Endothelial cell (in vitro differentiated cells): ENCODE measurements at regions not wholly inside any gene's neighbourhood (a gene's known extent, or its start where the extent isn't known, plus 50 kb on each side); places are given as distances from the start of the nearest gene placed in this dataset.

Experiments used
- DNase-seq: peaks from one replicate; pipeline ENCODE4 v3.0.0; 2021; ENCODE audit warnings: low spot score
- H3K27ac Mint-ChIP-seq: one replicate; pipeline ENCODE4 v1.8.0; 2021; ENCODE audit warnings: mixed read lengths, inconsistent platforms; ENCODE audit not compliant: unreplicated experiment
- H3K27me3 Mint-ChIP-seq: one replicate; pipeline ENCODE4 v1.8.0; 2021; ENCODE audit warnings: mild to moderate bottlenecking, moderate library complexity, mixed read lengths, inconsistent platforms; ENCODE audit not compliant: unreplicated experiment
- H3K36me3 Mint-ChIP-seq: one replicate; pipeline ENCODE4 v1.8.0; 2021; ENCODE audit warnings: mild to moderate bottlenecking, low read depth, mixed read lengths, inconsistent platforms; ENCODE audit not compliant: unreplicated experiment
- H3K4me1 Mint-ChIP-seq: one replicate; pipeline ENCODE4 v1.8.0; 2021; ENCODE audit warnings: mild to moderate bottlenecking, mixed read lengths, inconsistent platforms; ENCODE audit not compliant: unreplicated experiment
- H3K4me3 Mint-ChIP-seq: one replicate; pipeline ENCODE4 v1.8.0; 2021; ENCODE audit warnings: mild to moderate bottlenecking, mixed read lengths, inconsistent platforms; ENCODE audit not compliant: unreplicated experiment
- H3K9me3 Mint-ChIP-seq: one replicate; pipeline ENCODE4 v1.8.0; 2021; ENCODE audit warnings: mixed read lengths, inconsistent platforms; ENCODE audit not compliant: unreplicated experiment
- CTCF ChIP-seq: fragments of 200-600 bp; sonication (generic); IDR thresholded peaks from one replicate; pipeline ENCODE4 v1.5.0; 2021; ENCODE audit warnings: antibody characterized with exemption; ENCODE audit not compliant: unreplicated experiment

GRCh38 chr18:67279988-67280387, 236.5 kb downstream of the DSEL start:
- Mint-ChIP-seq H3K27ac (no peak overlapping the region), H3K27me3 (no peaks in the 10 kb centered on the region), H3K36me3 (no peaks in the 10 kb centered on the region), H3K9me3 (no peaks in the 10 kb centered on the region), H3K4me3 (no peak overlapping the region), H3K4me1 (peaks cover 9% of the 10 kb centered on the region)
- DNase-seq: no peak
- no peak for TF ChIP-seq CTCF

GRCh38 chr18:67278984-67279383, 237.5 kb downstream of the DSEL start:
- H3K9me3 Mint-ChIP-seq: no peaks in the 10 kb centered on the region
- no peak for DNase-seq
- no peaks in the 10 kb centered on the region for H3K27me3 Mint-ChIP-seq
- peak; percentile 58 for TF ChIP-seq CTCF
- H3K4me3 Mint-ChIP-seq: no peak overlapping the region
- H3K36me3 Mint-ChIP-seq: no peaks in the 10 kb centered on the region
- peaks cover 9% of the 10 kb centered on the region for H3K4me1 Mint-ChIP-seq
- H3K27ac Mint-ChIP-seq: no peak overlapping the region

GRCh38 chr18:67276638-67277037, 239.9 kb downstream of the DSEL start:
- Mint-ChIP-seq H3K4me3 (no peak overlapping the region), H3K9me3 (no peaks in the 10 kb centered on the region), H3K27me3 (no peaks in the 10 kb centered on the region), H3K27ac (no peak overlapping the region), H3K36me3 (no peaks in the 10 kb centered on the region), H3K4me1 (no peaks in the 10 kb centered on the region)
- no peak for TF ChIP-seq CTCF
- DNase-seq: no peak

- no peak overlapping the region for H3K4me3 Mint-ChIP-seq
- no peak for DNase-seq
- TF ChIP-seq CTCF: no peak
- no peak overlapping the region for H3K27ac Mint-ChIP-seq
- H3K9me3 Mint-ChIP-seq: no peaks in the 10 kb centered on the region
- H3K4me1 Mint-ChIP-seq: peaks cover 3% of the 10 kb centered on the region
- H3K27me3 Mint-ChIP-seq: no peaks in the 10 kb centered on the region
- H3K36me3 Mint-ChIP-seq: no peaks in the 10 kb centered on the region
Observed at GRCh38 chr18:67273288-67273687, 243.2 kb downstream of the DSEL start.

GRCh38 chr18:67269206-67269605, 247.3 kb downstream of the DSEL start:
- Mint-ChIP-seq H3K4me3 (no peak overlapping the region), H3K9me3 (no peaks in the 10 kb centered on the region)

More at GRCh38 chr18:67269206-67269605, 247.3 kb downstream of the DSEL start:
- Mint-ChIP-seq H3K36me3 (no peaks in the 10 kb centered on the region), H3K27me3 (no peaks in the 10 kb centered on the region), H3K27ac (no peak overlapping the region), H3K4me1 (peaks cover 3% of the 10 kb centered on the region)
- TF ChIP-seq CTCF: no peak
- no peak for DNase-seq
